Osteoblast (primary cell): ENCODE measurements at regions not wholly inside any gene's neighbourhood (a gene's known extent, or its start where the extent isn't known, plus 50 kb on each side); places are given as distances from the start of the nearest gene placed in this dataset.

Experiments
- DNase-seq: peaks from one replicate; pipeline ENCODE4 v3.0.0; 2011; ENCODE audit warnings: low spot score, mixed read lengths; ENCODE audit not compliant: insufficient read length; ENCODE audit errors: missing footprints
- H2AFZ ChIP-seq: 2 replicates; pipeline ENCODE4 v1.6.0; 2011; ENCODE audit warnings: mild to moderate bottlenecking, low read length
- H3K27ac ChIP-seq: 2 replicates; pipeline ENCODE4 v1.5.1; 2011; ENCODE audit warnings: mild to moderate bottlenecking, low read depth, low read length, moderate library complexity
- H3K27me3 ChIP-seq: 2 replicates; pipeline ENCODE4 v1.6.0; 2012; ENCODE audit warnings: mild to moderate bottlenecking, control low read depth, inconsistent platforms, low read length, moderate library complexity; ENCODE audit not compliant: insufficient read depth
- H3K36me3 ChIP-seq: 2 replicates; pipeline ENCODE4 v1.5.1; 2011; ENCODE audit warnings: mild to moderate bottlenecking, low read length, control low read depth, moderate library complexity; ENCODE audit not compliant: insufficient read depth
- H3K4me1 ChIP-seq: 2 replicates; pipeline ENCODE4 v1.5.1; 2011; ENCODE audit warnings: mild to moderate bottlenecking, low read length, control low read depth, moderate library complexity; ENCODE audit not compliant: insufficient read depth
- H3K4me2 ChIP-seq: 2 replicates; pipeline ENCODE4 v1.6.0; 2011; ENCODE audit warnings: mild to moderate bottlenecking, low read length; ENCODE audit not compliant: insufficient read depth
- H3K4me3 ChIP-seq: fragments of 200-600 bp; sonication (generic); 3 replicates; pipeline ENCODE4 v1.5.1; 2012; ENCODE audit warnings: mild to moderate bottlenecking, low read length, inconsistent platforms; ENCODE audit not compliant: insufficient read depth
- H3K79me2 ChIP-seq: 2 replicates; pipeline ENCODE4 v1.6.0; 2012; ENCODE audit warnings: mild to moderate bottlenecking, low read length, control low read depth, inconsistent platforms; ENCODE audit not compliant: insufficient read depth
- H3K9me3 ChIP-seq: 2 replicates; pipeline ENCODE4 v1.5.1; 2011; ENCODE audit warnings: low read depth, low read length, control low read depth
- H4K20me1 ChIP-seq: 2 replicates; pipeline ENCODE4 v1.6.0; 2012; ENCODE audit warnings: mild to moderate bottlenecking, low read length, control low read depth; ENCODE audit not compliant: insufficient read depth
- TF ChIP-seq, protein P1 (sequence below): IDR thresholded peaks from 2 replicates; pipeline ENCODE4 v1.5.1; 2011; ENCODE audit warnings: mild to moderate bottlenecking, low read depth, low read length, moderate library complexity; ENCODE audit errors: extremely low read depth

DNA sequence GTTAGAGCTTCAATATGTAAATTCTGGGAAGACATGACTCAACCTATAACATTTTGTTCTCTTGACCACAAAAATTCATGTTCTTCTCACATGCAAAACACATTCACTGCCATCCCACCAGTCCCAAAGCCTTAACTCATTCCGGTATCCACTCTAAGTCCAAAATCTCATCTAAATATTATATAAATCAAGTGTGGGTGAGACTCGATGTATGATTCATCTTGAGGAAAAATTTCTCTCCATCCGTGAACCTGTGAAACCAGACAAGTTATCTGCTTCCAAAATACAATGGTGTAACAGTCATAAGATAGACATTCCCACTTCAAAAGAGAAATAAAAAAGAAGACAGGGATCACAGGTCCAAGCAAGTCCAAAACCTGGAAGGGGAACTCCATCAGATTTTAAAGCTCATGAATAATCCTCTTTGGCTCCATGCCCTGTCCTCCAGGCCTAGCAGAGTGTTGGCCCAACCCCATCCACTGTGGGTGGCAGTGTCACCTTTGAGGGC is 101.3 kb downstream of the RAD51AP2 start:
- no peak for DNase-seq
- Histone ChIP-seq H3K36me3 (no peaks in the 10 kb centered on the region), H3K9me3 (no peaks in the 10 kb centered on the region), H4K20me1 (no peaks in the 10 kb centered on the region), H3K79me2 (no peaks in the 10 kb centered on the region), H3K4me1 (no peaks in the 10 kb centered on the region), H3K4me2 (no peak overlapping the region), H3K27me3 (no peaks in the 10 kb centered on the region), H2AFZ (no peak overlapping the region), H3K27ac (peak overlapping the region; percentile 67), H3K4me3 (no peak overlapping the region)
- TF ChIP-seq, protein P1, sequence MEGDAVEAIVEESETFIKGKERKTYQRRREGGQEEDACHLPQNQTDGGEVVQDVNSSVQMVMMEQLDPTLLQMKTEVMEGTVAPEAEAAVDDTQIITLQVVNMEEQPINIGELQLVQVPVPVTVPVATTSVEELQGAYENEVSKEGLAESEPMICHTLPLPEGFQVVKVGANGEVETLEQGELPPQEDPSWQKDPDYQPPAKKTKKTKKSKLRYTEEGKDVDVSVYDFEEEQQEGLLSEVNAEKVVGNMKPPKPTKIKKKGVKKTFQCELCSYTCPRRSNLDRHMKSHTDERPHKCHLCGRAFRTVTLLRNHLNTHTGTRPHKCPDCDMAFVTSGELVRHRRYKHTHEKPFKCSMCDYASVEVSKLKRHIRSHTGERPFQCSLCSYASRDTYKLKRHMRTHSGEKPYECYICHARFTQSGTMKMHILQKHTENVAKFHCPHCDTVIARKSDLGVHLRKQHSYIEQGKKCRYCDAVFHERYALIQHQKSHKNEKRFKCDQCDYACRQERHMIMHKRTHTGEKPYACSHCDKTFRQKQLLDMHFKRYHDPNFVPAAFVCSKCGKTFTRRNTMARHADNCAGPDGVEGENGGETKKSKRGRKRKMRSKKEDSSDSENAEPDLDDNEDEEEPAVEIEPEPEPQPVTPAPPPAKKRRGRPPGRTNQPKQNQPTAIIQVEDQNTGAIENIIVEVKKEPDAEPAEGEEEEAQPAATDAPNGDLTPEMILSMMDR = no peak

DNA sequence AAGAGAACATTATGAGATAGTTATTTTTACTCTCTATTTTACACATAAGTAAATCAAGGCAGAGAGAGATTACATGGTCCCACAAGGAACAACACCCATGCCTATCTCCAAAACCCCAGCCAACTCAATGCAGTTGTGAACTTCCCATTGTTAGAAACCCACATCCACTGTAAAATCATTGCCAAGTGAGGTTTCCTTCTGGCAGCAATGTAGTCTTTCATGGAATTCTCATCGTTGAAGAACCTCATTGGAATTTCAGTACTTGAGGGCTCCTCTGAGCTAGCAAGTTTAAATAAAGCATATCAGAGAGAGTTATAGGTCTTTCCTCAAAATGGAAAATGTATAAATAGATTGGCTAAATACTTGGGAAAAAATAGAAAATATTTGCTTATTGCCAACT is 105.2 kb downstream of the RAD51AP2 start:
- H3K27me3 ChIP-seq = no peaks in the 10 kb centered on the region
- H3K79me2 ChIP-seq = no peaks in the 10 kb centered on the region
- no peak overlapping the region for H2AFZ ChIP-seq
- no peaks in the 10 kb centered on the region for H3K4me1 ChIP-seq
- no peak overlapping the region for H3K4me3 ChIP-seq
- H3K9me3 ChIP-seq = no peaks in the 10 kb centered on the region
- H4K20me1 ChIP-seq = no peaks in the 10 kb centered on the region
- peak; percentile 26 for DNase-seq
- H3K36me3 ChIP-seq = no peaks in the 10 kb centered on the region
- H3K4me2 ChIP-seq = no peak overlapping the region
- TF ChIP-seq, protein P1 = no peak
- no peak overlapping the region for H3K27ac ChIP-seq

DNA sequence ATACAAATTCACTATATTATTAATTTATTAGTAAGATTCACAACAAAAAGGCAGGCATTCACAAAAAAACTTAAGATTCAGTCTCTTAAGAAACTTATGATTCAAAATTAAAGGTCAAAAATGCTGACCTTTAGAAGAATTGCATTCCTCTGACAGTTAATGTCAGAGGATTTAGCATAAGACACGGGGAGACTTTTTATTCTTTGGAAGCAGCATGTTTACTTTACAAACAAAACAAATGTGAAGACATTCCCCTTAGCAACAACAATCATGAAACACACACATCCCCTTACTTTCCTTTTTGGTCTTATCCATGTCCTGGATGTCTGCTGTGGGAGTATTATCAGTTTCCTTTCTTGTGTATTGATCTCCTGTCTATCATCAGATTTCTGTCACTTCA is 117.1 kb downstream of the RAD51AP2 start:
- Histone ChIP-seq H3K27ac (no peak overlapping the region), H3K79me2 (no peaks in the 10 kb centered on the region), H3K36me3 (no peaks in the 10 kb centered on the region), H4K20me1 (no peaks in the 10 kb centered on the region), H3K27me3 (no peaks in the 10 kb centered on the region), H2AFZ (no peak overlapping the region), H3K9me3 (peaks cover 2% of the 10 kb centered on the region), H3K4me2 (no peak overlapping the region), H3K4me1 (no peaks in the 10 kb centered on the region), H3K4me3 (no peak overlapping the region)
- TF ChIP-seq, protein P1 = no peak
- no peak for DNase-seq

DNA sequence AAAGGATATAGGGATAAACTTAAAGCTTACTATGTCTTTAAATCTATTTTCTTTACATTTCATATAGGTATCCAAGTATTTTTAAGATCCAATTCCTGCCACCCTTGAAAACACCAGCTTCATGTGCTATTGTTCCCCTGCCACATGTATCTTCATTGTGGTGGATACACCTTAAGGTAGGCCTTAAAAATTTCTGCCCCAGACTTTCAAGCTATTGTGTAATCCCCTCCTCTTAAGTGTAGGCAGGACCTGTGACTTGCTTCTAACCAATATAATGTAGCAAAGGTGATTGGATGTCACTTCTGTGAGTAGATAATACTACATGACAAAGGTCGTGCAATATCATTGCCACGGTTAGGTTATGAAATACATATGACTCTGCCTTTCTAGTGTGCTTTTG is 119.5 kb downstream of the RAD51AP2 start:
- peaks cover 2% of the 10 kb centered on the region for H3K9me3 ChIP-seq
- TF ChIP-seq, protein P1 = no peak

More for the DNA sequence above, 119.5 kb downstream of the RAD51AP2 start:
- Histone ChIP-seq H3K4me3 (no peak overlapping the region), H3K36me3 (no peaks in the 10 kb centered on the region), H3K27me3 (no peaks in the 10 kb centered on the region), H3K79me2 (no peaks in the 10 kb centered on the region), H3K27ac (no peak overlapping the region), H2AFZ (no peak overlapping the region), H4K20me1 (no peaks in the 10 kb centered on the region), H3K4me1 (no peaks in the 10 kb centered on the region), H3K4me2 (no peak overlapping the region)
- no peak for DNase-seq
